B cell (primary cell): ENCODE measurements at regions not wholly inside any gene's neighbourhood (a gene's known extent, or its start where the extent isn't known, plus 50 kb on each side); places are given as distances from the start of the nearest gene placed in this dataset.

Experiments
- ATAC-seq: fragments of 200-7000 bp; cut with Tn5 transposase; one replicate; pipeline ENCODE4 v1.10.0; 2021; ENCODE audit warnings: low read depth, mild to moderate bottlenecking, moderate number of reproducible peaks, moderate library complexity
- CTCF ChIA-PET: fragments of 350-600 bp; sonication (Branson Sonifier 250); formaldehyde crosslinking; loops from one replicate; lab custom pipeline; 2021; ENCODE audit warnings: antibody characterized with exemption, inconsistent platforms; lab: Charles Lee
- POLR2A ChIA-PET: fragments of 350-600 bp; sonication (Branson Sonifier 250); formaldehyde crosslinking; loops from one replicate; lab custom pipeline; 2021; ENCODE audit warnings: antibody characterized with exemption; lab: Charles Lee
- DNase-seq: peaks from one replicate; pipeline ENCODE4 v3.0.0; 2013
- H2AFZ ChIP-seq: 2 replicates; pipeline ENCODE4 v1.6.1; 2012; ENCODE audit warnings: mild to moderate bottlenecking, low read depth, low read length; ENCODE audit not compliant: insufficient read depth, poor library complexity, severe bottlenecking
- H3K27ac ChIP-seq, 2 donors: 1 replicate in 1 of 2; 2 replicates in 1 of 2; pipeline ENCODE4 v1.5.1; 2012 to 2013; ENCODE audit warnings: low read length in 2 of 2, mild to moderate bottlenecking in 2 of 2, moderate library complexity in 1 of 2
- H3K27me3 ChIP-seq, 4 experiments: fragments of 200-600 bp in 1 of 4; sonication (generic) in 1 of 4; replicated peaks in 1 of 4; 1 replicate in 2 of 4; 2 replicates in 2 of 4; pipeline versions ENCODE4 v1.6.1 to v1.7.0; 2013 to 2016; ENCODE audit warnings: low read length in 3 of 4, mild to moderate bottlenecking in 2 of 4, mixed read lengths in 1 of 4, moderate library complexity in 1 of 4; ENCODE audit not compliant: insufficient read depth in 4 of 4, control insufficient read depth in 3 of 4; ENCODE audit errors: control extremely low read depth in 1 of 4
- H3K36me3 ChIP-seq, 2 experiments: replicated peaks in 1 of 2; 1 replicate in 1 of 2; 2 replicates in 1 of 2; pipeline versions ENCODE4 v1.6.1 to v1.7.1; 2013; ENCODE audit warnings: low read length in 1 of 2; ENCODE audit not compliant: insufficient read depth in 2 of 2, control insufficient read depth in 1 of 2; ENCODE audit errors: control extremely low read depth in 1 of 2, extremely low read depth in 1 of 2
- H3K4me1 ChIP-seq, 2 donors: fragments of 200-600 bp in 1 of 2; sonication (generic) in 1 of 2; 1 replicate in 1 of 2; 2 replicates in 1 of 2; pipeline versions ENCODE4 v1.5.1 to v1.6.1; 2013 to 2017; ENCODE audit warnings: low read length in 2 of 2; ENCODE audit not compliant: control insufficient read depth in 2 of 2, insufficient read depth in 2 of 2
- H3K4me2 ChIP-seq: replicated peaks from 2 replicates; pipeline ENCODE3; 2012; ENCODE audit warnings: mild to moderate bottlenecking, low read depth, low read length; ENCODE audit not compliant: poor library complexity, severe bottlenecking
- H3K4me3 ChIP-seq, 5 experiments: fragments of 200-600 bp in 1 of 5; sonication (generic) in 1 of 5; 1 replicate in 3 of 5; 2 replicates in 2 of 5; pipeline versions ENCODE4 v1.5.1 to v1.7.0; 2011 to 2016; ENCODE audit warnings: low read length in 4 of 5, mild to moderate bottlenecking in 4 of 5, low read depth in 2 of 5, control low read depth in 1 of 5, moderate library complexity in 1 of 5; ENCODE audit not compliant: insufficient read depth in 1 of 5; ENCODE audit errors: control extremely low read depth in 1 of 5, extremely low read depth in 1 of 5
- H3K79me2 ChIP-seq: fragments of 200-600 bp; sonication (generic); one replicate; pipeline ENCODE4 v1.6.0; 2016; ENCODE audit warnings: low read length; ENCODE audit not compliant: control insufficient read depth, insufficient read depth
- H3K9ac ChIP-seq: fragments of 200-600 bp; sonication (generic); 2 replicates; pipeline ENCODE4 v1.6.1; 2017; ENCODE audit warnings: mild to moderate bottlenecking, low read length, moderate library complexity
- H3K9me3 ChIP-seq, 3 donors: one replicate each; pipeline versions ENCODE4 v1.6.1 to v1.7.1; 2013; ENCODE audit warnings: low read length in 2 of 3; ENCODE audit not compliant: control insufficient read depth in 2 of 3, insufficient read depth in 1 of 3; ENCODE audit errors: control extremely low read depth in 1 of 3
- H4K20me1 ChIP-seq: 2 replicates; pipeline ENCODE4 v1.6.0; 2012; ENCODE audit warnings: mild to moderate bottlenecking, low read length; ENCODE audit not compliant: insufficient read depth, control insufficient read depth, poor library complexity, severe bottlenecking
- H3K27ac Mint-ChIP-seq: one replicate; pipeline ENCODE4 v1.8.0; 2021; ENCODE audit warnings: mixed read lengths
- H3K27me3 Mint-ChIP-seq: one replicate; pipeline ENCODE4 v1.8.0; 2021; ENCODE audit warnings: mixed read lengths
- H3K4me1 Mint-ChIP-seq: one replicate; pipeline ENCODE4 v1.8.0; 2021; ENCODE audit warnings: mixed read lengths
- H3K4me3 Mint-ChIP-seq: one replicate; pipeline ENCODE4 v1.8.0; 2021; ENCODE audit warnings: mixed read lengths
- H3K9me3 Mint-ChIP-seq: one replicate; pipeline ENCODE4 v1.8.0; 2022; ENCODE audit warnings: mixed read lengths; ENCODE audit not compliant: insufficient read depth
- EZH2 ChIP-seq: IDR thresholded peaks from 2 replicates; pipeline ENCODE4 v1.6.1; 2012; ENCODE audit warnings: borderline replicate concordance, low read depth, mild to moderate bottlenecking, moderate library complexity, low read length; ENCODE audit not compliant: insufficient read depth, poor library complexity, severe bottlenecking
- WGBS: methylation state at CpG from one replicate; pipeline ENCODE4 v1.1.5; 2013; ENCODE audit warnings: missing lambda C conversion rate; ENCODE audit not compliant: insufficient coverage; 5-methylcytosine and 5-hydroxymethylcytosine counted together
- intact Hi-C: fragments of 100-400 bp; cut with micrococcal nuclease; formaldehyde crosslinking; loops from one replicate; pipeline ENCODE4 v1.10.0; 2022
- TF ChIP-seq, protein P1 (sequence below): fragments of 200-600 bp; IDR thresholded peaks from one replicate; pipeline ENCODE4 v1.8.0; 2022; ENCODE audit warnings: antibody characterized with exemption, mild to moderate bottlenecking

- Histone ChIP-seq H3K4me1 (no peaks in the 10 kb centered on the region), H3K9ac (no peak overlapping the region), H3K36me3 (no peaks in the 10 kb centered on the region), H2AFZ (no peak overlapping the region), H3K9me3 (no peaks in the 10 kb centered on the region), H4K20me1 (no peaks in the 10 kb centered on the region), H3K4me3 (no peak overlapping the region), H3K27ac (no peak overlapping the region), H3K4me2 (no peak overlapping the region), H3K79me2 (no peaks in the 10 kb centered on the region), H3K27me3 (peaks cover 0 to 3% (median 0%) of the 10 kb centered on the region in 4 experiments)
- H3K4me1 Mint-ChIP-seq = no peaks in the 10 kb centered on the region
- WGBS = no CpG with 5 or more reads among the region's 2 CpGs
- no peaks in the 10 kb centered on the region for H3K9me3 Mint-ChIP-seq
- ATAC-seq = no peak
- DNase-seq = no peak
- TF ChIP-seq EZH2 = no peak
- TF ChIP-seq, protein P1, sequence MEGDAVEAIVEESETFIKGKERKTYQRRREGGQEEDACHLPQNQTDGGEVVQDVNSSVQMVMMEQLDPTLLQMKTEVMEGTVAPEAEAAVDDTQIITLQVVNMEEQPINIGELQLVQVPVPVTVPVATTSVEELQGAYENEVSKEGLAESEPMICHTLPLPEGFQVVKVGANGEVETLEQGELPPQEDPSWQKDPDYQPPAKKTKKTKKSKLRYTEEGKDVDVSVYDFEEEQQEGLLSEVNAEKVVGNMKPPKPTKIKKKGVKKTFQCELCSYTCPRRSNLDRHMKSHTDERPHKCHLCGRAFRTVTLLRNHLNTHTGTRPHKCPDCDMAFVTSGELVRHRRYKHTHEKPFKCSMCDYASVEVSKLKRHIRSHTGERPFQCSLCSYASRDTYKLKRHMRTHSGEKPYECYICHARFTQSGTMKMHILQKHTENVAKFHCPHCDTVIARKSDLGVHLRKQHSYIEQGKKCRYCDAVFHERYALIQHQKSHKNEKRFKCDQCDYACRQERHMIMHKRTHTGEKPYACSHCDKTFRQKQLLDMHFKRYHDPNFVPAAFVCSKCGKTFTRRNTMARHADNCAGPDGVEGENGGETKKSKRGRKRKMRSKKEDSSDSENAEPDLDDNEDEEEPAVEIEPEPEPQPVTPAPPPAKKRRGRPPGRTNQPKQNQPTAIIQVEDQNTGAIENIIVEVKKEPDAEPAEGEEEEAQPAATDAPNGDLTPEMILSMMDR = no peak
- ChIA-PET POLR2A (no interaction called here), CTCF (no interaction called here)
- H3K4me3 Mint-ChIP-seq = no peak overlapping the region
- intact Hi-C loops = no loop called here
- H3K27me3 Mint-ChIP-seq = peaks cover 17% of the 10 kb centered on the region
- no peak overlapping the region for H3K27ac Mint-ChIP-seq
These were observed 200.7 kb downstream of the FAXC start for GRCh38 chr6:99148761-99149160.

DNA sequence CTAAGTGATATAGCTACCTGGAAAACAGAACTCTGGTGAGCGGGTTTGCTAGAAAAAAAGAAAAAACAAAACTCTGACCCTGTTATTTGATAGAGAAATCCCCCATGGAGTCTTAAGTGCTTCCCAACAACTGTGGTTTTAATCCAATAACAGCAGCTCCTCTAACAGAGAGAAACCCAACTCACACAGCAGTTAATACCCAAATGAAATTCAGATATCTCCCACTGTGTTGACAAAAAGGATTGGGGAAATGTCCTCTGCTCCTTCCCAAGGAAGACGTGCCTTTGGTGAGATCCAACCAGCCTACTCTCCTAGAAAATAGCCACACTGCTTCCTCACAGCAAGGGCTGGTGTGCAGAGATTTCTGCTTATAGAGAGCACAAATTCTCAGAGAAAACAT, 200.4 kb upstream of the FBXL4 start:
- peaks cover 14% of the 10 kb centered on the region for H3K27me3 Mint-ChIP-seq
- no peak overlapping the region for H3K4me2 ChIP-seq
- no peak overlapping the region for H3K27ac Mint-ChIP-seq
- H3K36me3 ChIP-seq = no peaks in the 10 kb centered on the region
- no peak overlapping the region for H2AFZ ChIP-seq
- H4K20me1 ChIP-seq = no peaks in the 10 kb centered on the region
- no peaks in the 10 kb centered on the region for H3K4me1 ChIP-seq
- H3K4me3 Mint-ChIP-seq = no peak overlapping the region
- no peak overlapping the region for H3K27ac ChIP-seq
- TF ChIP-seq, protein P1 = no peak
- TF ChIP-seq EZH2 = no peak
- no peak overlapping the region for H3K9ac ChIP-seq
- H3K9me3 ChIP-seq = no peaks in the 10 kb centered on the region
- DNase-seq (no peak), ATAC-seq (no peak)
- intact Hi-C loops = no loop called here
- H3K27me3 ChIP-seq = peaks cover 0 to 3% (median 0%) of the 10 kb centered on the region in 4 experiments
- no peaks in the 10 kb centered on the region for H3K9me3 Mint-ChIP-seq
- POLR2A ChIA-PET = no interaction called here
- no peaks in the 10 kb centered on the region for H3K4me1 Mint-ChIP-seq
- H3K4me3 ChIP-seq = no peak overlapping the region
- WGBS = 60% methylated on average over 1 of the region's 2 CpGs
- no peaks in the 10 kb centered on the region for H3K79me2 ChIP-seq
- CTCF ChIA-PET = no interaction called here
